ENCODE measurements at regions not wholly inside any gene's neighbourhood (a gene's known extent, or its start where the extent isn't known, plus 50 kb on each side); places are given as distances from the start of the nearest gene placed in this dataset.

- H3K36me3 Mint-ChIP-seq: no peaks in the 10 kb centered on the region
- peaks cover 0 to 3% (median under 1%) of the 10 kb centered on the region in 6 donors for H3K9me3 Mint-ChIP-seq
- H3K27ac Mint-ChIP-seq: no peak overlapping the region
These were observed 73.9 kb upstream of the TAF9B start for GRCh38 chrX:78213331-78213730.

GRCh38 chrX:78199851-78200250 is 60.4 kb upstream of the TAF9B start:
- Mint-ChIP-seq H3K4me1 (no peaks in the 10 kb centered on the region), H3K27ac (no peak overlapping the region), H3K27me3 (ENCODE audit: low read depth in 3 of 3) (peaks cover 2 to 6% (median 5%) of the 10 kb centered on the region in 3 donors), H3K4me3 (no peak overlapping the region), H3K36me3 (no peaks in the 10 kb centered on the region), H3K9me3 (no peaks in the 10 kb centered on the region)
- peak in 2 of 3 donors; percentile 3 to 7 for DNase-seq

More at GRCh38 chrX:78213331-78213730, 73.9 kb upstream of the TAF9B start:
- H3K4me1 Mint-ChIP-seq: no peaks in the 10 kb centered on the region
- no peak overlapping the region for H3K4me3 Mint-ChIP-seq
- H3K27me3 Mint-ChIP-seq (ENCODE audit: low read depth in 3 of 3): peaks cover 0 to 2% (median 2%) of the 10 kb centered on the region in 3 donors
- DNase-seq: no peak
